ENCODE measurements at regions not wholly inside any gene's neighbourhood (a gene's known extent, or its start where the extent isn't known, plus 50 kb on each side); places are given as distances from the start of the nearest gene placed in this dataset.

GRCh38 chr18:2430191-2430590, 141.1 kb downstream of the METTL4 start:
- no peak for TF ChIP-seq POLR2AphosphoS5 (IDR thresholded peaks at IDR 0.05)
- TF ChIP-seq POLR2A (IDR thresholded peaks at IDR 0.05) = no peak

Measured in sigmoid colon (tissue), 4 donors.